ENCODE measurements at regions not wholly inside any gene's neighbourhood (a gene's known extent, or its start where the extent isn't known, plus 50 kb on each side); places are given as distances from the start of the nearest gene placed in this dataset.
A peak's percentile ranks its signal among the peaks of the same experiment; 100 is the strongest.

DNA sequence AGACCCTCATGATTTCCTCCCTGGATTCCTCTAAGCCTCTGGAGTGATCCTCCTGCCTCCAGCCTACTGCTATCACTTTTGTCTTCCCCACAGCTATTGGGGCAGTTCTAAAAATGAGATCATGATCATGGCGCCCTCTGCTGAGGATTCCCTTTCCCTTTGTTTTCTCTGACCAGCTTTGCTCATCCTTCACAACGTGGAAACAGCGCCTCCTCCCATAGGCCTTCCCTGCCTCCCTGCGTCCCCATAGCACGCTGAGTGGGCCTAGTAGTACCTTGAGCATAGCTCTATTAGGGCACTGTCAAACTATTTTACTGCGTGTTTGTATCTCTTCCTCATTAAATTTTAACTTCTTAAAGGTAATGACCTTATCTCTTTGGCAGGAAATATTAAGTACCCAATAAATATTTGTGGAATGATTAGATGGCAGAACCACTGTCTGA, 207.0 kb upstream of the FANCL start:
- Histone ChIP-seq H3K4me1 (ENCODE audit: low read length) (no peaks in the 10 kb centered on the region), H3K4me3 (ENCODE audit: low read length) (no peak overlapping the region), H2AFZ (ENCODE audit: low read length) (no peak overlapping the region), H3K79me2 (ENCODE audit: low read length) (no peaks in the 10 kb centered on the region), H3K27ac (ENCODE audit: low read length) (no peak overlapping the region), H3K9ac (ENCODE audit: low read length) (no peak overlapping the region), H4K20me1 (ENCODE audit: insufficient read depth, low read length) (no peaks in the 10 kb centered on the region), H3K9me3 (replicated peaks; ENCODE audit: insufficient read depth, low read length) (no peaks in the 10 kb centered on the region), H3F3A (ENCODE audit: insufficient read depth, low read length) (no peaks in the 10 kb centered on the region), H3K36me3 (replicated peaks; ENCODE audit: insufficient read depth, low read length) (no peaks in the 10 kb centered on the region), H3K27me3 (replicated peaks; ENCODE audit: insufficient read depth, low read length) (no peaks in the 10 kb centered on the region), H3K9me2 (replicated peaks; ENCODE audit: insufficient read depth, low read length) (no peaks in the 10 kb centered on the region), H3K4me2 (ENCODE audit: low read depth, low read length) (no peak overlapping the region)
- peak; percentile 65 for DNase-seq
- TF ChIP-seq, protein P1, sequence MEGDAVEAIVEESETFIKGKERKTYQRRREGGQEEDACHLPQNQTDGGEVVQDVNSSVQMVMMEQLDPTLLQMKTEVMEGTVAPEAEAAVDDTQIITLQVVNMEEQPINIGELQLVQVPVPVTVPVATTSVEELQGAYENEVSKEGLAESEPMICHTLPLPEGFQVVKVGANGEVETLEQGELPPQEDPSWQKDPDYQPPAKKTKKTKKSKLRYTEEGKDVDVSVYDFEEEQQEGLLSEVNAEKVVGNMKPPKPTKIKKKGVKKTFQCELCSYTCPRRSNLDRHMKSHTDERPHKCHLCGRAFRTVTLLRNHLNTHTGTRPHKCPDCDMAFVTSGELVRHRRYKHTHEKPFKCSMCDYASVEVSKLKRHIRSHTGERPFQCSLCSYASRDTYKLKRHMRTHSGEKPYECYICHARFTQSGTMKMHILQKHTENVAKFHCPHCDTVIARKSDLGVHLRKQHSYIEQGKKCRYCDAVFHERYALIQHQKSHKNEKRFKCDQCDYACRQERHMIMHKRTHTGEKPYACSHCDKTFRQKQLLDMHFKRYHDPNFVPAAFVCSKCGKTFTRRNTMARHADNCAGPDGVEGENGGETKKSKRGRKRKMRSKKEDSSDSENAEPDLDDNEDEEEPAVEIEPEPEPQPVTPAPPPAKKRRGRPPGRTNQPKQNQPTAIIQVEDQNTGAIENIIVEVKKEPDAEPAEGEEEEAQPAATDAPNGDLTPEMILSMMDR (IDR thresholded peaks at IDR 0.05; ENCODE audit: low read length) = peak; percentile 69
- TF ChIP-seq EZH2phosphoT487 (IDR thresholded peaks at IDR 0.05; ENCODE audit: low read length) = no peak
- no peak for TF ChIP-seq EZH2 (optimal IDR thresholded peaks at IDR 0.05; ENCODE audit: low read depth, low read length)

DNA sequence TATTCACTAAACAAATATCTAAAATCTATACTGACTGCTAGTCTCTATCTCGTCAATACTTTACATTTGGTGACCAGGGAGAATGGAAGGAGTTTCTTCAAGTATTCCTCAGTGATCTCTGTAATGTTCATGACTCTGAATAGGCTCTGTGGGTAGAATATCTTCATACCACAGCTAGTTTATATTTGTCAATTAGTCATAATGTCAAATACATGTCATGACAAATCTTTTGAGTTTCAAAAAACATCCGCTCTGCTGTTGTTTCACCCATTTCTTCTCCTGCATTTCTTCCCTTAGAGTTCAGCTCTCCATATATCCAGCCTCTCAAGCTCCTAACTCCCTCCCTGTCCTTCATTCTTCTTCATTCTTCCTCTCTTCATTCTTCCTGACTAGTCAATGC, 206.5 kb upstream of the FANCL start:
- no peak for DNase-seq
- H3K9ac ChIP-seq (ENCODE audit: low read length) = no peak overlapping the region
- no peaks in the 10 kb centered on the region for H3K27me3 ChIP-seq (replicated peaks; ENCODE audit: insufficient read depth, low read length)
- TF ChIP-seq EZH2phosphoT487 (IDR thresholded peaks at IDR 0.05; ENCODE audit: low read length) = no peak
- TF ChIP-seq EZH2 (optimal IDR thresholded peaks at IDR 0.05; ENCODE audit: low read depth, low read length) = no peak
- TF ChIP-seq, protein P1 (IDR thresholded peaks at IDR 0.05; ENCODE audit: low read length) = no peak
- H3K79me2 ChIP-seq (ENCODE audit: low read length) = no peaks in the 10 kb centered on the region
- H3K36me3 ChIP-seq (replicated peaks; ENCODE audit: insufficient read depth, low read length) = no peaks in the 10 kb centered on the region
- H3F3A ChIP-seq (ENCODE audit: insufficient read depth, low read length) = no peaks in the 10 kb centered on the region
- no peak overlapping the region for H3K4me3 ChIP-seq (ENCODE audit: low read length)
- H2AFZ ChIP-seq (ENCODE audit: low read length) = no peak overlapping the region
- no peaks in the 10 kb centered on the region for H3K9me3 ChIP-seq (replicated peaks; ENCODE audit: insufficient read depth, low read length)
- no peak overlapping the region for H3K4me2 ChIP-seq (ENCODE audit: low read depth, low read length)
- no peak overlapping the region for H3K27ac ChIP-seq (ENCODE audit: low read length)
- no peaks in the 10 kb centered on the region for H3K9me2 ChIP-seq (replicated peaks; ENCODE audit: insufficient read depth, low read length)
- no peaks in the 10 kb centered on the region for H4K20me1 ChIP-seq (ENCODE audit: insufficient read depth, low read length)
- H3K4me1 ChIP-seq (ENCODE audit: low read length) = no peaks in the 10 kb centered on the region

DNA sequence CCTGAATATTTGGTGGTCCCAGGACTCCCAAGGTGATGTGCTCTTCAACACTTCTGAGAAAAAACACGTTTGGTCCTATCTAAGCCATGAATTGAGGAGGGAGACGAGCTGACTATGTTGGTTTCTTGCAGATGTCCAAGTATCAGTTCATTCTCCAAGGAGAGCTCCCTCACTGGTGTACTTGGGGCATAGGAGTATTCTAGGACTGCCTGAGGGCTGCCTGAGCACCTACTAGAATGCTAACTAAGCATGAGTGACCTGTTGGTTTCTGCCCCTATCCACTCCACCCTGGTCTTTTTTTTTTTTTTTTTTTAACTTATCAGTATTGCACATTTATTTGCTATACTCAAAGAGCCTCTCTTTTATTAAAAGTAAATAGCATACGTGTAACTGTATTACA, 200.5 kb upstream of the FANCL start:
- Histone ChIP-seq H3K27ac (ENCODE audit: low read length) (no peak overlapping the region), H2AFZ (ENCODE audit: low read length) (no peak overlapping the region), H3K27me3 (replicated peaks; ENCODE audit: insufficient read depth, low read length) (no peaks in the 10 kb centered on the region), H3K9me3 (replicated peaks; ENCODE audit: insufficient read depth, low read length) (no peaks in the 10 kb centered on the region), H3K4me2 (ENCODE audit: low read depth, low read length) (no peak overlapping the region), H3K36me3 (replicated peaks; ENCODE audit: insufficient read depth, low read length) (no peaks in the 10 kb centered on the region), H3K4me3 (ENCODE audit: low read length) (no peak overlapping the region), H3K9ac (ENCODE audit: low read length) (no peak overlapping the region), H3K79me2 (ENCODE audit: low read length) (no peaks in the 10 kb centered on the region), H4K20me1 (ENCODE audit: insufficient read depth, low read length) (no peaks in the 10 kb centered on the region), H3K9me2 (replicated peaks; ENCODE audit: insufficient read depth, low read length) (no peaks in the 10 kb centered on the region), H3K4me1 (ENCODE audit: low read length) (no peaks in the 10 kb centered on the region), H3F3A (ENCODE audit: insufficient read depth, low read length) (no peaks in the 10 kb centered on the region)
- TF ChIP-seq EZH2 (optimal IDR thresholded peaks at IDR 0.05; ENCODE audit: low read depth, low read length) = no peak
- TF ChIP-seq, protein P1 (IDR thresholded peaks at IDR 0.05; ENCODE audit: low read length) = no peak
- no peak for TF ChIP-seq EZH2phosphoT487 (IDR thresholded peaks at IDR 0.05; ENCODE audit: low read length)
- no peak for DNase-seq

All from MM.1S (cell line).